Activated B cell treated with CpG ODN at 0.5 μM for 24 hours (primary cell): ENCODE measurements at regions not wholly inside any gene's neighbourhood (a gene's known extent, or its start where the extent isn't known, plus 50 kb on each side); places are given as distances from the start of the nearest gene placed in this dataset.
"Not testable (repeated sequence)": the region's sequence is repeated elsewhere in the genome, so short reads cannot be mapped to it uniquely, and the experiment has no call there.

Source experiments
- ATAC-seq: fragments of 200-7000 bp; cut with Tn5 transposase; one replicate; pipeline ENCODE4 v1.10.0; 2021; ENCODE audit warnings: low read depth, mild to moderate bottlenecking, moderate library complexity
- CTCF ChIA-PET: fragments of 350-600 bp; sonication (Branson Sonifier 250); formaldehyde crosslinking; loops from one replicate; lab custom pipeline; 2021; ENCODE audit warnings: antibody characterized with exemption; lab: Charles Lee
- POLR2A ChIA-PET: fragments of 350-600 bp; sonication (Branson Sonifier 250); formaldehyde crosslinking; loops from one replicate; lab custom pipeline; 2021; ENCODE audit warnings: antibody characterized with exemption; lab: Charles Lee
- DNase-seq: peaks from one replicate; pipeline ENCODE4 v3.0.0; 2022
- H3K27ac Mint-ChIP-seq: one replicate; pipeline ENCODE4 v1.8.0; 2020; ENCODE audit warnings: mixed read lengths
- H3K27me3 Mint-ChIP-seq: one replicate; pipeline ENCODE4 v1.8.0; 2021; ENCODE audit warnings: mixed read lengths
- H3K36me3 Mint-ChIP-seq: one replicate; pipeline ENCODE4 v1.8.0; 2021; ENCODE audit warnings: low read depth, mixed read lengths
- H3K4me1 Mint-ChIP-seq: one replicate; pipeline ENCODE4 v1.8.0; 2021; ENCODE audit warnings: mixed read lengths
- H3K4me3 Mint-ChIP-seq: one replicate; pipeline ENCODE4 v1.8.0; 2020; ENCODE audit warnings: mild to moderate bottlenecking, mixed read lengths
- H3K9me3 Mint-ChIP-seq: one replicate; pipeline ENCODE4 v1.8.0; 2020; ENCODE audit warnings: mixed read lengths
- CTCF ChIP-seq: fragments of 200-600 bp; IDR thresholded peaks from one replicate; pipeline ENCODE4 v1.8.0; 2022; ENCODE audit warnings: antibody characterized with exemption, mild to moderate bottlenecking
- intact Hi-C: fragments of 100-400 bp; cut with micrococcal nuclease; formaldehyde crosslinking; loops from one replicate; pipeline ENCODE4 v1.15.1; 2024

- intact Hi-C loops, result no loop called here
- Mint-ChIP-seq H3K27ac (no peak overlapping the region), H3K36me3 (no peaks in the 10 kb centered on the region), H3K9me3 (no peaks in the 10 kb centered on the region), H3K27me3 (peaks cover 5% of the 10 kb centered on the region), H3K4me3 (no peak overlapping the region), H3K4me1 (no peaks in the 10 kb centered on the region)
- CTCF ChIA-PET, result no interaction called here
- no peak for TF ChIP-seq CTCF
- DNase-seq (no peak), ATAC-seq (no peak)
- POLR2A ChIA-PET, result no interaction called here
Measured at GRCh38 chrX:150258463-150259430, 104.4 kb upstream of the MAMLD1 start.

GRCh38 chrX:150262456-150262855, 100.7 kb upstream of the MAMLD1 start:
- POLR2A ChIA-PET, result interaction anchor here (0.5 kb wide), 1 partner anchor 483 kb away, joined by 4 read pairs; no protein-coding TSS in a partner anchor
- no peak overlapping the region for H3K4me3 Mint-ChIP-seq
- intact Hi-C loops, result no loop called here
- H3K4me1 Mint-ChIP-seq, result no peaks in the 10 kb centered on the region
- no peak for DNase-seq
- H3K9me3 Mint-ChIP-seq, result no peaks in the 10 kb centered on the region
- CTCF ChIA-PET, result no interaction called here
- peaks cover 4% of the 10 kb centered on the region for H3K27me3 Mint-ChIP-seq
- H3K27ac Mint-ChIP-seq, result no peak overlapping the region
- no peak for ATAC-seq
- H3K36me3 Mint-ChIP-seq, result no peaks in the 10 kb centered on the region
- no peak for TF ChIP-seq CTCF

- DNase-seq, result no peak
- H3K4me1 Mint-ChIP-seq, result no peaks in the 10 kb centered on the region
- H3K36me3 Mint-ChIP-seq, result no peaks in the 10 kb centered on the region
- no peaks in the 10 kb centered on the region for H3K27me3 Mint-ChIP-seq
- CTCF ChIA-PET, result no interaction called here
- intact Hi-C loops, result no loop called here
- POLR2A ChIA-PET, result no interaction called here
- H3K4me3 Mint-ChIP-seq, result no peak overlapping the region
- no peaks in the 10 kb centered on the region for H3K9me3 Mint-ChIP-seq
- no peak overlapping the region for H3K27ac Mint-ChIP-seq
- TF ChIP-seq CTCF, result no peak
- ATAC-seq, result no peak
Measured at GRCh38 chrX:150268839-150269355, 94.2 kb upstream of the MAMLD1 start.

- H3K9me3 Mint-ChIP-seq, result no peaks in the 10 kb centered on the region
- intact Hi-C loops, result no loop called here
- DNase-seq (no peak), ATAC-seq (no peak)
- no peaks in the 10 kb centered on the region for H3K36me3 Mint-ChIP-seq
- H3K4me3 Mint-ChIP-seq, result no peak overlapping the region
- H3K27me3 Mint-ChIP-seq, result no peaks in the 10 kb centered on the region
- no peak overlapping the region for H3K27ac Mint-ChIP-seq
- ChIA-PET CTCF (no interaction called here), POLR2A (no interaction called here)
- H3K4me1 Mint-ChIP-seq, result no peaks in the 10 kb centered on the region
- no peak for TF ChIP-seq CTCF
Measured at GRCh38 chrX:150269605-150270254, 93.4 kb upstream of the MAMLD1 start.

GRCh38 chrX:150270622-150271021, 92.5 kb upstream of the MAMLD1 start:
- no peak overlapping the region for H3K4me3 Mint-ChIP-seq
- ATAC-seq (no peak), DNase-seq (no peak)
- POLR2A ChIA-PET, result no interaction called here
- no peak for TF ChIP-seq CTCF
- intact Hi-C loops, result no loop called here
- H3K9me3 Mint-ChIP-seq, result no peaks in the 10 kb centered on the region
- H3K4me1 Mint-ChIP-seq, result no peaks in the 10 kb centered on the region
- no peaks in the 10 kb centered on the region for H3K36me3 Mint-ChIP-seq
- no peaks in the 10 kb centered on the region for H3K27me3 Mint-ChIP-seq
- H3K27ac Mint-ChIP-seq, result no peak overlapping the region
- CTCF ChIA-PET, result no interaction called here

GRCh38 chrX:150273575-150274294, 89.4 kb upstream of the MAMLD1 start:
- H3K9me3 Mint-ChIP-seq, H3K4me1 Mint-ChIP-seq, POLR2A ChIA-PET, intact Hi-C loops, H3K36me3 Mint-ChIP-seq, H3K4me3 Mint-ChIP-seq, CTCF ChIA-PET, DNase-seq, H3K27ac Mint-ChIP-seq, ATAC-seq, H3K27me3 Mint-ChIP-seq: not testable (repeated sequence)
